Calu3 (cell line): ENCODE measurements at regions not wholly inside any gene's neighbourhood (a gene's known extent, or its start where the extent isn't known, plus 50 kb on each side); places are given as distances from the start of the nearest gene placed in this dataset.

Experiments
- BruUV-seq: library from RNA; stranded (reverse); fragments of 400-500 nt; replicated peaks from 2 replicates; lab custom pipeline; 2021; lab: Mats Ljungman, UMichigan
- CTCF ChIA-PET: fragments of 300-600 bp; sonication (Branson Sonifier 250); formaldehyde crosslinking; loops from one replicate; lab custom pipeline; 2022; ENCODE audit warnings: antibody characterized with exemption; lab: Charles Lee
- DNase-seq: peaks from one replicate; pipeline ENCODE4 v3.0.0; 2022
- H3K27ac Mint-ChIP-seq: one replicate; pipeline ENCODE4 v1.8.0; 2022; ENCODE audit warnings: mixed read lengths; ENCODE audit not compliant: unreplicated experiment
- H3K27me3 Mint-ChIP-seq: one replicate; pipeline ENCODE4 v1.8.0; 2022; ENCODE audit warnings: mixed read lengths; ENCODE audit not compliant: unreplicated experiment
- H3K36me3 Mint-ChIP-seq: one replicate; pipeline ENCODE4 v1.8.0; 2022; ENCODE audit warnings: mild to moderate bottlenecking, moderate library complexity, mixed read lengths; ENCODE audit not compliant: insufficient read depth, unreplicated experiment
- H3K4me1 Mint-ChIP-seq: one replicate; pipeline ENCODE4 v1.8.0; 2022; ENCODE audit warnings: mild to moderate bottlenecking, low read depth, mixed read lengths; ENCODE audit not compliant: unreplicated experiment
- H3K4me3 Mint-ChIP-seq: one replicate; pipeline ENCODE4 v1.8.0; 2022; ENCODE audit warnings: mild to moderate bottlenecking, low read depth, moderate library complexity, mixed read lengths; ENCODE audit not compliant: unreplicated experiment
- H3K9me3 Mint-ChIP-seq: one replicate; pipeline ENCODE4 v1.8.0; 2022; ENCODE audit warnings: low read depth, mixed read lengths; ENCODE audit not compliant: unreplicated experiment
- intact Hi-C: fragments of 100-400 bp; cut with micrococcal nuclease; formaldehyde crosslinking; loops from one replicate; pipeline ENCODE4 v1.10.0; 2022; ENCODE audit not compliant: unreplicated experiment
- TF ChIP-seq, protein P1 (sequence below): fragments of 200-600 bp; IDR thresholded peaks from one replicate; pipeline ENCODE4 v1.8.0; 2022; ENCODE audit warnings: antibody characterized with exemption; ENCODE audit not compliant: unreplicated experiment

DNA sequence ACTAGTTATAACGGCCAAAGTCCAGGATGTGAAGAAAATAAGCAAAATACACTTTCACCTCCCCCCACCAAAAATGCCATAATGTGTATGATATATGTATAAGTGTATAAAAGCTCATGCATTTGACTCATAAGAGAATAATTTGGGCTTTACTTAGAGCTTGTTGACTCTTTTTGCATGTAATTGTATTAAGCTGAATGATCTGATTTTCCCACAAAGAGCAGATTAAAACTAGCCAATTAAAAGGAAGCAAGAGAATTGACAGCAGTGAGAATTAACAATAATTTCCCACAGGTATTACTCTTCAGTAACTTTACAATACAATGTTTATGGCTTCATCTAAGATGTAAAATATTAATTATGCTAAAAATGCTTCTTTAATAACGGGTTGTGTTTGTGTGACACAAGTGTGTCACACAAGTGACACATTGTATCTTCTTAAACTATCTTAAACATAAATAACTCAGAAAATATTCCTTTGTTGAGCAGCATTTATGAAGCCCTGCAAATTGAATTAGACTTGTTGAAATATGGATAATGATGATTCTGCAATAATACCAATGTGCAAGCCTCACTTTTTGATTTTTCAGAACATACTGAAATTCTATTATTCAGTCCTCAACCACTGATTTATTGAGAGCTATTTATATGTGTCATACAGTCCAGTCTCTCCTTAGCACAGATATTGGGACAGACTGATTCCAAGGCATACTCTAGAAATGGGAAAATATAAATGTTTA, 134.5 kb downstream of the SLIT2 start:
- intact Hi-C loops = no loop called here
- CTCF ChIA-PET = interaction anchor here (0.9 to 1.0 kb wide), 2 partner anchors 10 to 12 kb away, joined by 3 read pairs; no protein-coding TSS in a partner anchor
- Mint-ChIP-seq H3K9me3 (no peaks in the 10 kb centered on the region), H3K27ac (no peak overlapping the region), H3K36me3 (no peaks in the 10 kb centered on the region), H3K4me1 (no peaks in the 10 kb centered on the region), H3K27me3 (no peaks in the 10 kb centered on the region), H3K4me3 (no peak overlapping the region)
- DNase-seq = no peak
- TF ChIP-seq, protein P1, sequence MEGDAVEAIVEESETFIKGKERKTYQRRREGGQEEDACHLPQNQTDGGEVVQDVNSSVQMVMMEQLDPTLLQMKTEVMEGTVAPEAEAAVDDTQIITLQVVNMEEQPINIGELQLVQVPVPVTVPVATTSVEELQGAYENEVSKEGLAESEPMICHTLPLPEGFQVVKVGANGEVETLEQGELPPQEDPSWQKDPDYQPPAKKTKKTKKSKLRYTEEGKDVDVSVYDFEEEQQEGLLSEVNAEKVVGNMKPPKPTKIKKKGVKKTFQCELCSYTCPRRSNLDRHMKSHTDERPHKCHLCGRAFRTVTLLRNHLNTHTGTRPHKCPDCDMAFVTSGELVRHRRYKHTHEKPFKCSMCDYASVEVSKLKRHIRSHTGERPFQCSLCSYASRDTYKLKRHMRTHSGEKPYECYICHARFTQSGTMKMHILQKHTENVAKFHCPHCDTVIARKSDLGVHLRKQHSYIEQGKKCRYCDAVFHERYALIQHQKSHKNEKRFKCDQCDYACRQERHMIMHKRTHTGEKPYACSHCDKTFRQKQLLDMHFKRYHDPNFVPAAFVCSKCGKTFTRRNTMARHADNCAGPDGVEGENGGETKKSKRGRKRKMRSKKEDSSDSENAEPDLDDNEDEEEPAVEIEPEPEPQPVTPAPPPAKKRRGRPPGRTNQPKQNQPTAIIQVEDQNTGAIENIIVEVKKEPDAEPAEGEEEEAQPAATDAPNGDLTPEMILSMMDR = no peak
- BruUV-seq = no TSS peak

GRCh38 chr4:20386906-20387305, 135.2 kb downstream of the SLIT2 start:
- DNase-seq = no peak
- no peaks in the 10 kb centered on the region for H3K36me3 Mint-ChIP-seq
- intact Hi-C loops = no loop called here
- no peaks in the 10 kb centered on the region for H3K9me3 Mint-ChIP-seq
- no peak overlapping the region for H3K27ac Mint-ChIP-seq
- CTCF ChIA-PET = interaction anchor here (0.9 to 1.0 kb wide), 2 partner anchors 9 to 12 kb away, joined by 3 read pairs; no protein-coding TSS in a partner anchor
- TF ChIP-seq, protein P1 = no peak
- H3K27me3 Mint-ChIP-seq = no peaks in the 10 kb centered on the region
- BruUV-seq = no TSS peak
- no peaks in the 10 kb centered on the region for H3K4me1 Mint-ChIP-seq
- no peak overlapping the region for H3K4me3 Mint-ChIP-seq

GRCh38 chr4:20391198-20391597, 139.5 kb downstream of the SLIT2 start:
- no peak overlapping the region for H3K27ac Mint-ChIP-seq
- DNase-seq = no peak
- CTCF ChIA-PET = no interaction called here
- H3K36me3 Mint-ChIP-seq = no peaks in the 10 kb centered on the region
- intact Hi-C loops = no loop called here
- no TSS peak for BruUV-seq
- no peaks in the 10 kb centered on the region for H3K4me1 Mint-ChIP-seq
- no peaks in the 10 kb centered on the region for H3K27me3 Mint-ChIP-seq
- TF ChIP-seq, protein P1 = no peak
- H3K9me3 Mint-ChIP-seq = no peaks in the 10 kb centered on the region
- H3K4me3 Mint-ChIP-seq = no peak overlapping the region

- H3K4me3 Mint-ChIP-seq = no peak overlapping the region
- TF ChIP-seq, protein P1 = no peak
- no peaks in the 10 kb centered on the region for H3K4me1 Mint-ChIP-seq
- no peaks in the 10 kb centered on the region for H3K9me3 Mint-ChIP-seq
- H3K27ac Mint-ChIP-seq = no peak overlapping the region
- no peaks in the 10 kb centered on the region for H3K27me3 Mint-ChIP-seq
- CTCF ChIA-PET = no interaction called here
- no peak for DNase-seq
- H3K36me3 Mint-ChIP-seq = no peaks in the 10 kb centered on the region
- BruUV-seq = no TSS peak
- intact Hi-C loops = no loop called here
These were observed 140.2 kb downstream of the SLIT2 start for GRCh38 chr4:20391912-20392311.
